HS-27A (cell line): ENCODE measurements at regions not wholly inside any gene's neighbourhood (a gene's known extent, or its start where the extent isn't known, plus 50 kb on each side); places are given as distances from the start of the nearest gene placed in this dataset.
"Not testable (repeated sequence)": the region's sequence is repeated elsewhere in the genome, so short reads cannot be mapped to it uniquely, and the experiment has no call there.

Source experiments
- DNase-seq: peaks from one replicate; pipeline ENCODE4 v3.0.0-alpha.2; 2012; ENCODE audit warnings: low read depth, missing footprints

GRCh38 chr4:38514465-38515146 is 149.4 kb upstream of the KLF3 start:
- DNase-seq = no peak

GRCh38 chr4:38516190-38516589 is 147.8 kb upstream of the KLF3 start:
- no peak for DNase-seq

- DNase-seq = no peak
These were observed 144.3 kb upstream of the KLF3 start for GRCh38 chr4:38519666-38520065.

- DNase-seq = no peak
These were observed 140.9 kb upstream of the KLF3 start for GRCh38 chr4:38523054-38523453.

GRCh38 chr4:38523524-38524448 is 140.2 kb upstream of the KLF3 start:
- no peak for DNase-seq

- DNase-seq = no peak
These were observed 137.6 kb upstream of the KLF3 start for GRCh38 chr4:38526412-38526811.

- no peak for DNase-seq
These were observed 134.5 kb upstream of the KLF3 start for GRCh38 chr4:38529189-38530115.

GRCh38 chr4:38530486-38530885 is 133.5 kb upstream of the KLF3 start:
- no peak for DNase-seq

- DNase-seq = no peak
These were observed 132.8 kb upstream of the KLF3 start for GRCh38 chr4:38531141-38531727.

- no peak for DNase-seq
These were observed 131.0 kb upstream of the KLF3 start for GRCh38 chr4:38532908-38533499.

- no peak for DNase-seq
These were observed 129.5 kb upstream of the KLF3 start for GRCh38 chr4:38534344-38535045.

- DNase-seq = not testable (repeated sequence)
These were observed 128.9 kb upstream of the KLF3 start for GRCh38 chr4:38535071-38535470.

- DNase-seq = no peak
These were observed 128.3 kb upstream of the KLF3 start for GRCh38 chr4:38535717-38536116.

GRCh38 chr4:38536716-38537115 is 127.3 kb upstream of the KLF3 start:
- no peak for DNase-seq

- DNase-seq = no peak
These were observed 126.3 kb upstream of the KLF3 start for GRCh38 chr4:38537666-38538065.

GRCh38 chr4:38538517-38538916 is 125.5 kb upstream of the KLF3 start:
- DNase-seq = no peak

GRCh38 chr4:38539501-38539900 is 124.5 kb upstream of the KLF3 start:
- no peak for DNase-seq

- DNase-seq = no peak
These were observed 116.9 kb upstream of the KLF3 start for GRCh38 chr4:38547052-38547451.

GRCh38 chr4:38548256-38548655 is 115.7 kb upstream of the KLF3 start:
- no peak for DNase-seq

- no peak for DNase-seq
These were observed 104.6 kb upstream of the KLF3 start for GRCh38 chr4:38559374-38559773.

- no peak for DNase-seq
These were observed 103.7 kb upstream of the KLF3 start for GRCh38 chr4:38560340-38560739.
